SK-N-SH treated with all-trans-retinoic acid at 6 μM for 48 hours (cell line): ENCODE measurements at regions not wholly inside any gene's neighbourhood (a gene's known extent, or its start where the extent isn't known, plus 50 kb on each side); places are given as distances from the start of the nearest gene placed in this dataset.
A peak's percentile ranks its signal among the peaks of the same experiment; 100 is the strongest.

Experiments used
- ATAC-seq: fragments of 200-7000 bp; cut with Tn5 transposase; 3 replicates; pipeline ENCODE4 v1.9.1; 2020; ENCODE audit warnings: mild to moderate bottlenecking, moderate library complexity
- ARNTL ChIP-seq: fragments of 450-650 bp; formaldehyde crosslinking; IDR thresholded peaks from 2 replicates; pipeline ENCODE4 v1.5.0; 2020; ENCODE audit warnings: low read depth, mild to moderate bottlenecking, moderate library complexity, borderline replicate concordance
- BACH2 ChIP-seq: fragments of 250-450 bp; sonication (Bioruptor Pico); IDR thresholded peaks from 2 replicates; pipeline ENCODE4 v1.9.0; 2021; ENCODE audit warnings: mild to moderate bottlenecking, borderline replicate concordance
- CREB5 ChIP-seq: fragments of 250-450 bp; sonication (Bioruptor Pico); IDR thresholded peaks from 2 replicates; pipeline ENCODE4 v1.5.1; 2020; ENCODE audit warnings: low read depth, mild to moderate bottlenecking, moderate library complexity
- CSDC2 ChIP-seq: fragments of 250-450 bp; sonication (Bioruptor Pico); IDR thresholded peaks from 2 replicates; pipeline ENCODE4 v1.5.0; 2020; ENCODE audit warnings: mild to moderate bottlenecking, moderate library complexity
- CSRNP3 ChIP-seq: fragments of 250-450 bp; sonication (Bioruptor Pico); IDR thresholded peaks from 2 replicates; pipeline ENCODE4 v1.5.1; 2021; ENCODE audit warnings: mild to moderate bottlenecking, moderate library complexity
- ESRRG ChIP-seq: fragments of 250-450 bp; sonication (Bioruptor Pico); IDR thresholded peaks from 2 replicates; pipeline ENCODE4 v1.6.1; 2021; ENCODE audit warnings: mild to moderate bottlenecking
- GLIS3 ChIP-seq: fragments of 250-450 bp; sonication (Bioruptor Pico); IDR thresholded peaks from 2 replicates; pipeline ENCODE4 v1.5.0; 2020; ENCODE audit warnings: mild to moderate bottlenecking, moderate library complexity
- ISL1 ChIP-seq: fragments of 250-450 bp; sonication (Bioruptor Pico); IDR thresholded peaks from 2 replicates; pipeline ENCODE4 v2.1.2; 2022; ENCODE audit warnings: mild to moderate bottlenecking, moderate library complexity
- OSR1 ChIP-seq: fragments of 250-450 bp; sonication (Bioruptor Pico); IDR thresholded peaks from 2 replicates; pipeline ENCODE4 v1.8.0; 2022; ENCODE audit warnings: moderate library complexity, mild to moderate bottlenecking, inconsistent platforms
- PATZ1 ChIP-seq: fragments of 250-450 bp; sonication (Bioruptor Pico); IDR thresholded peaks from 2 replicates; pipeline ENCODE4 v1.8.0; 2020; ENCODE audit warnings: mild to moderate bottlenecking, moderate library complexity, borderline replicate concordance
- POU6F1 ChIP-seq: fragments of 250-450 bp; sonication (Bioruptor Pico); IDR thresholded peaks from 2 replicates; pipeline ENCODE4 v1.8.0; 2021; ENCODE audit warnings: low read depth, mild to moderate bottlenecking, moderate library complexity, borderline replicate concordance
- PPARA ChIP-seq: fragments of 250-450 bp; sonication (Bioruptor Pico); IDR thresholded peaks from 2 replicates; pipeline ENCODE4 v1.5.0; 2020; ENCODE audit warnings: mild to moderate bottlenecking, borderline replicate concordance
- RARB ChIP-seq: fragments of 250-450 bp; sonication (Bioruptor Pico); IDR thresholded peaks from 2 replicates; pipeline ENCODE4 v1.8.0; 2021; ENCODE audit warnings: mild to moderate bottlenecking, moderate library complexity
- SNAI2 ChIP-seq: fragments of 250-450 bp; sonication (Bioruptor Pico); IDR thresholded peaks from 2 replicates; pipeline ENCODE4 v1.5.0; 2020; ENCODE audit warnings: mild to moderate bottlenecking, moderate library complexity
- TCF4 ChIP-seq: fragments of 250-450 bp; sonication (Bioruptor Pico); IDR thresholded peaks from 2 replicates; pipeline ENCODE4 v1.8.0; 2021; ENCODE audit warnings: mild to moderate bottlenecking, moderate library complexity, borderline replicate concordance
- TOX ChIP-seq: fragments of 250-450 bp; sonication (Bioruptor Pico); IDR thresholded peaks from 2 replicates; pipeline ENCODE4 v1.8.0; 2021; ENCODE audit warnings: mild to moderate bottlenecking, moderate library complexity, borderline replicate concordance
- TSHZ2 ChIP-seq: fragments of 250-450 bp; sonication (Bioruptor Pico); IDR thresholded peaks from 2 replicates; pipeline ENCODE4 v1.5.0; 2020; ENCODE audit warnings: mild to moderate bottlenecking, moderate library complexity
- ZC3H10 ChIP-seq: fragments of 250-450 bp; sonication (Bioruptor Pico); IDR thresholded peaks from 2 replicates; pipeline ENCODE4 v1.5.1; 2021; ENCODE audit warnings: mild to moderate bottlenecking, moderate library complexity
- ZFP3 ChIP-seq: fragments of 250-450 bp; sonication (Bioruptor Pico); IDR thresholded peaks from 2 replicates; pipeline ENCODE4 v1.5.0; 2020; ENCODE audit warnings: mild to moderate bottlenecking, moderate library complexity
- ZFP30 ChIP-seq: fragments of 450-650 bp; formaldehyde crosslinking; IDR thresholded peaks from 2 replicates; pipeline ENCODE4 v1.5.0; 2022; ENCODE audit warnings: mild to moderate bottlenecking, moderate library complexity
- ZNF565 ChIP-seq: fragments of 450-650 bp; formaldehyde crosslinking; conservative IDR thresholded peaks from 2 replicates; pipeline ENCODE4 v1.5.0; 2020; ENCODE audit warnings: low read depth, mild to moderate bottlenecking, moderate library complexity

- TF ChIP-seq POU6F1 = no peak
- TF ChIP-seq TSHZ2 (CRISPR knock-in tag) = no peak
- no peak for TF ChIP-seq CREB5
- no peak for TF ChIP-seq ZNF565 (CRISPR knock-in tag)
- no peak for TF ChIP-seq BACH2 (CRISPR knock-in tag)
- no peak for TF ChIP-seq ZC3H10 (CRISPR knock-in tag)
- TF ChIP-seq PATZ1 (CRISPR knock-in tag) = no peak
- no peak for TF ChIP-seq TCF4 (CRISPR knock-in tag)
- no peak for TF ChIP-seq RARB (CRISPR knock-in tag)
- no peak for TF ChIP-seq ISL1
- no peak for TF ChIP-seq ARNTL
- no peak for TF ChIP-seq CSDC2 (CRISPR knock-in tag)
- TF ChIP-seq ZFP30 (CRISPR knock-in tag) = no peak
- TF ChIP-seq CSRNP3 (CRISPR knock-in tag) = no peak
- ATAC-seq = no peak
Measured at GRCh38 chr3:101050046-101050445, 56.8 kb upstream of the ABI3BP start.

- ATAC-seq = no peak
- TF ChIP-seq ESRRG (CRISPR knock-in tag) = no peak
- TF ChIP-seq TCF4 (CRISPR knock-in tag) = peak; percentile 53; the same call in 1 of the 2 replicates
Measured at GRCh38 chr3:101049532-101049931, 56.3 kb upstream of the ABI3BP start.

- peak; percentile 21; the same call in 1 of the 3 replicates for ATAC-seq
- no peak for TF ChIP-seq TSHZ2 (CRISPR knock-in tag)
- no peak for TF ChIP-seq POU6F1
- no peak for TF ChIP-seq PATZ1 (CRISPR knock-in tag)
- no peak for TF ChIP-seq CSRNP3 (CRISPR knock-in tag)
- no peak for TF ChIP-seq ZFP3 (CRISPR knock-in tag)
- TF ChIP-seq TOX (CRISPR knock-in tag) = no peak
- no peak for TF ChIP-seq OSR1 (CRISPR knock-in tag)
- TF ChIP-seq TCF4 (CRISPR knock-in tag) = no peak
- no peak for TF ChIP-seq GLIS3 (CRISPR knock-in tag)
- TF ChIP-seq PPARA (CRISPR knock-in tag) = no peak
- TF ChIP-seq ESRRG (CRISPR knock-in tag) = no peak
- no peak for TF ChIP-seq SNAI2 (CRISPR knock-in tag)
Measured at GRCh38 chr3:101043687-101044078, 50.5 kb upstream of the ABI3BP start.
